Mucosa of rectum (tissue), 2 donors: ENCODE measurements at regions not wholly inside any gene's neighbourhood (a gene's known extent, or its start where the extent isn't known, plus 50 kb on each side); places are given as distances from the start of the nearest gene placed in this dataset.

Experiments
- H3K27ac ChIP-seq, 2 donors: one replicate each; pipeline ENCODE4 v1.7.0; 2013; ENCODE audit warnings: inconsistent platforms in 2 of 2, low read depth in 2 of 2, low read length in 2 of 2
- H3K27me3 ChIP-seq, 2 donors: one replicate each; pipeline ENCODE4 v1.7.0; 2013; ENCODE audit warnings: low read length in 2 of 2; ENCODE audit not compliant: control insufficient read depth in 2 of 2, insufficient read depth in 2 of 2
- H3K36me3 ChIP-seq, 2 donors: one replicate each; pipeline ENCODE4 v1.7.0; 2013; ENCODE audit warnings: low read length in 2 of 2; ENCODE audit not compliant: control insufficient read depth in 2 of 2, insufficient read depth in 2 of 2
- H3K4me1 ChIP-seq, 2 donors: one replicate each; pipeline ENCODE4 v1.7.0; 2013; ENCODE audit warnings: low read length in 2 of 2, mild to moderate bottlenecking in 1 of 2; ENCODE audit not compliant: control insufficient read depth in 2 of 2, insufficient read depth in 2 of 2
- H3K4me3 ChIP-seq, 2 donors: one replicate each; pipeline ENCODE4 v1.7.0; 2013; ENCODE audit warnings: low read length in 2 of 2
- H3K9ac ChIP-seq, 2 donors: one replicate each; pipeline ENCODE4 v1.7.0; 2013; ENCODE audit warnings: low read length in 2 of 2, low read depth in 1 of 2, mild to moderate bottlenecking in 1 of 2
- H3K9me3 ChIP-seq, 2 donors: one replicate each; pipeline ENCODE4 v1.7.0; 2013; ENCODE audit warnings: low read length in 2 of 2; ENCODE audit not compliant: control insufficient read depth in 2 of 2
- donor health status: healthy.
- donor health status: Normal muscosa, but diverticular disease.

DNA sequence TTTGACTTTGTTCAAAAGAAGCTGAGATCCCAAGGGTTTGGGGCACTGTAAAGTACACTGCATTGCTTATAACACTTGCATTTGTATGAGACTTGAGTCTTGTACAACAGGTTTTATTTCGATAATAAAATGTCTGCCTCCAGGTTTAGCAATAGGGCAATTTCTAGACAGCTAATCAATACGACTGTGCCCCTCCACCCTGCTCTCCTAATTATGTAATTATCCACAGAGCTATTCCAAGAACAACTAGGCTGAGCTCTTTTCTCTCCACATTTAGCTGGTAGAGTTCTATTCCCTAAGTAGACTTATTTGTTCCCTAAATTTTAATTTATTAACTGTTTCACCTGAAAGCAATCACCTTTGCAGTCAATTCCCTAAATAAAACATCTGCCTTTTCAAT is 52.9 kb upstream of the LINC00305 start:
- Histone ChIP-seq H3K9ac (no peak overlapping the region), H3K27me3 (no peaks in the 10 kb centered on the region), H3K9me3 (no peaks in the 10 kb centered on the region), H3K4me1 (no peaks in the 10 kb centered on the region), H3K4me3 (no peak overlapping the region), H3K36me3 (no peaks in the 10 kb centered on the region), H3K27ac (no peak overlapping the region)

DNA sequence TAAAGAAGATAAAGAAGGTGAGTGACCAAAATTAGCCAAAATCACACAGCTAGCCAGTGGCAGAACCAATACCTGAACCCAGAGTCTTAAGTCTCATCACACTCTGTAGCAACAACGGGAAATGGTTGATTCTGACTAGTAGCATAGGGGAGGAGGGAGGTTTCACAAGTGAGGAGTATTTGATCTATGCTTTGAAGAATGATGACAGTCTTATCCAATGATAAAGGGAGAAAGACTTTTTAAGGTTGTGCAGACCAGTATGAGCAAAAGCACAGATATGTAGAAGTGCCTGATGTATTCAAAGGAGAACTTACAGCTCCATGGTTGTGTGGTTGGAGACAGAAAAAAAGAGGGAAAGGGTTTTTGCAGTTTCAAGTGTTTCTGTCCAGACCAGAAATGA is 50.7 kb upstream of the LINC00305 start:
- Histone ChIP-seq H3K36me3 (no peaks in the 10 kb centered on the region), H3K4me1 (no peaks in the 10 kb centered on the region), H3K9me3 (no peaks in the 10 kb centered on the region), H3K27me3 (no peaks in the 10 kb centered on the region), H3K9ac (no peak overlapping the region), H3K27ac (no peak overlapping the region), H3K4me3 (no peak overlapping the region)
